Activated B cell treated with CpG ODN at 0.5 μM for 24 hours (primary cell): ENCODE measurements at regions not wholly inside any gene's neighbourhood (a gene's known extent, or its start where the extent isn't known, plus 50 kb on each side); places are given as distances from the start of the nearest gene placed in this dataset.

Source experiments
- ATAC-seq: fragments of 200-7000 bp; cut with Tn5 transposase; one replicate; pipeline ENCODE4 v1.10.0; 2021; ENCODE audit warnings: low read depth, mild to moderate bottlenecking, moderate library complexity
- CTCF ChIA-PET: fragments of 350-600 bp; sonication (Branson Sonifier 250); formaldehyde crosslinking; loops from one replicate; lab custom pipeline; 2021; ENCODE audit warnings: antibody characterized with exemption; lab: Charles Lee
- POLR2A ChIA-PET: fragments of 350-600 bp; sonication (Branson Sonifier 250); formaldehyde crosslinking; loops from one replicate; lab custom pipeline; 2021; ENCODE audit warnings: antibody characterized with exemption; lab: Charles Lee
- DNase-seq: peaks from one replicate; pipeline ENCODE4 v3.0.0; 2022
- H3K27ac Mint-ChIP-seq: one replicate; pipeline ENCODE4 v1.8.0; 2020; ENCODE audit warnings: mixed read lengths
- H3K27me3 Mint-ChIP-seq: one replicate; pipeline ENCODE4 v1.8.0; 2021; ENCODE audit warnings: mixed read lengths
- H3K36me3 Mint-ChIP-seq: one replicate; pipeline ENCODE4 v1.8.0; 2021; ENCODE audit warnings: low read depth, mixed read lengths
- H3K4me1 Mint-ChIP-seq: one replicate; pipeline ENCODE4 v1.8.0; 2021; ENCODE audit warnings: mixed read lengths
- H3K4me3 Mint-ChIP-seq: one replicate; pipeline ENCODE4 v1.8.0; 2020; ENCODE audit warnings: mild to moderate bottlenecking, mixed read lengths
- H3K9me3 Mint-ChIP-seq: one replicate; pipeline ENCODE4 v1.8.0; 2020; ENCODE audit warnings: mixed read lengths
- CTCF ChIP-seq: fragments of 200-600 bp; IDR thresholded peaks from one replicate; pipeline ENCODE4 v1.8.0; 2022; ENCODE audit warnings: antibody characterized with exemption, mild to moderate bottlenecking
- intact Hi-C: fragments of 100-400 bp; cut with micrococcal nuclease; formaldehyde crosslinking; loops from one replicate; pipeline ENCODE4 v1.15.1; 2024

GRCh38 chr5:161058781-161059180 is 206.8 kb upstream of the ATP10B start:
- H3K4me1 Mint-ChIP-seq = no peaks in the 10 kb centered on the region

DNA sequence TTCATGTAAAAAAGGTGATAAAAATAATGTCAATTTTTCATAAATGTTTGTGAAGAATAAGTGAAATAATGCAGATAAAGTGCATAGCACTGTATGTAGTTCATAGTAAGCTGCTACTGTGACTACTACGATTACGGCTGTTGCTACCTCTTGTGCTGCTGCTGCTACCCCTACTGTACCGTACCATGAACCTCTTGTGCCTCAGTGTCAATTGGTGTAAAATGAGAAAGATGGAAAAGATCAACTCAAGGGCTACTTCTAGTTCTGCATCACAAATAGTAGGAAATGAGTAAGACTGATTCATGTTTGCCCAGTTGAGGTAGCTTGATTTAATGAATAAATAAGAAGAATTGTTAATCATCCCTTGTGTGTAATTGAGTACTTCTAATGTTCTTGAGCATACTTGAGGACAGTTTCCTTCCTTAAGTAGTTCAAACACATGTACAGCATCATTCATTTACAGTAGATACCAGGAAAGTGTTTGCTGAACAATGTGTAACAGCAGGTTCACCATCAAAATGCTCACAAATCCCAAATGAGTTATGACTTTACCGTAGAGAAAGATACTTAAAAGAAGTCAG is 200.0 kb upstream of the ATP10B start:
- H3K9me3 Mint-ChIP-seq = no peaks in the 10 kb centered on the region
- ATAC-seq = no peak
- H3K4me3 Mint-ChIP-seq = no peak overlapping the region
- no peaks in the 10 kb centered on the region for H3K27me3 Mint-ChIP-seq
- intact Hi-C loops = no loop called here
- no peak overlapping the region for H3K27ac Mint-ChIP-seq
- no peak for DNase-seq
- H3K4me1 Mint-ChIP-seq = no peaks in the 10 kb centered on the region
- H3K36me3 Mint-ChIP-seq = no peaks in the 10 kb centered on the region
- ChIA-PET CTCF (no interaction called here), POLR2A (no interaction called here)
- no peak for TF ChIP-seq CTCF

More at GRCh38 chr5:161058781-161059180, 206.8 kb upstream of the ATP10B start:
- peaks cover 2% of the 10 kb centered on the region for H3K9me3 Mint-ChIP-seq
- peaks cover 2% of the 10 kb centered on the region for H3K27me3 Mint-ChIP-seq
- TF ChIP-seq CTCF = no peak
- H3K36me3 Mint-ChIP-seq = no peaks in the 10 kb centered on the region
- ATAC-seq (no peak), DNase-seq (no peak)
- intact Hi-C loops = no loop called here
- H3K27ac Mint-ChIP-seq = no peak overlapping the region
- no peak overlapping the region for H3K4me3 Mint-ChIP-seq
- CTCF ChIA-PET = no interaction called here
- POLR2A ChIA-PET = no interaction called here

GRCh38 chr5:161047024-161047423 is 195.0 kb upstream of the ATP10B start:
- POLR2A ChIA-PET = no interaction called here
- no peak for DNase-seq
- CTCF ChIA-PET = no interaction called here
- Mint-ChIP-seq H3K9me3 (no peaks in the 10 kb centered on the region), H3K27me3 (no peaks in the 10 kb centered on the region), H3K4me3 (no peak overlapping the region), H3K4me1 (no peaks in the 10 kb centered on the region), H3K27ac (no peak overlapping the region), H3K36me3 (no peaks in the 10 kb centered on the region)
- TF ChIP-seq CTCF = no peak
- intact Hi-C loops = no loop called here
- ATAC-seq = no peak

GRCh38 chr5:161042862-161043261 is 190.9 kb upstream of the ATP10B start:
- H3K4me1 Mint-ChIP-seq = no peaks in the 10 kb centered on the region
- no peak for TF ChIP-seq CTCF
- no peak for DNase-seq
- ChIA-PET POLR2A (no interaction called here), CTCF (no interaction called here)
- intact Hi-C loops = no loop called here
- no peak for ATAC-seq
- no peaks in the 10 kb centered on the region for H3K9me3 Mint-ChIP-seq
- no peaks in the 10 kb centered on the region for H3K36me3 Mint-ChIP-seq
- H3K27ac Mint-ChIP-seq = no peak overlapping the region
- H3K27me3 Mint-ChIP-seq = no peaks in the 10 kb centered on the region
- H3K4me3 Mint-ChIP-seq = no peak overlapping the region

DNA sequence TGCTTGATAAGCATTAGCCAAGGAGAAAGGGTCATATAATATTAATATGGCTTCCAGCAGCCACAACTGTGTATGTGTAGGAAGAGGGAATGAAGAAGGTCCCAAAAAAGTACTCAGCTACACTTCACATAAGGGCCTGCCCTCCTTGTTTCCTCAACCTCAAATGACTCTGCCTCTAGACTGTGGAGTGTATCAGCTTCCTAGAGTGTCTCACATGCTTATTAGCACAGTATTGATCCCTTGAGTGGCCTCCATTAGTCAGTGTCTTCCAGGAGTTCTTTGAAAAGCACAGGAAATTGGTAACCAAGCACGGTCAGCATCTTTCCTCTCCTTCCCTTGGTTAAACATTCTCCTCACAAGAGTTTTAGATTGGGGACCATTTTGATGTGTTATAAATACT is 190.4 kb upstream of the ATP10B start:
- no peaks in the 10 kb centered on the region for H3K36me3 Mint-ChIP-seq

More for the DNA sequence above, 190.4 kb upstream of the ATP10B start:
- Mint-ChIP-seq H3K4me3 (no peak overlapping the region), H3K4me1 (no peaks in the 10 kb centered on the region), H3K27ac (no peak overlapping the region), H3K27me3 (no peaks in the 10 kb centered on the region), H3K9me3 (no peaks in the 10 kb centered on the region)
- DNase-seq (no peak), ATAC-seq (no peak)
- intact Hi-C loops = no loop called here
- POLR2A ChIA-PET = no interaction called here
- CTCF ChIA-PET = no interaction called here
- TF ChIP-seq CTCF = no peak
